NB4 (cell line): ENCODE measurements at regions not wholly inside any gene's neighbourhood (a gene's known extent, or its start where the extent isn't known, plus 50 kb on each side); places are given as distances from the start of the nearest gene placed in this dataset.

ENCODE experiments used
- DNase-seq: peaks from one replicate; pipeline ENCODE4 v3.0.0; 2010; ENCODE audit warnings: low read depth
- H3K4me3 ChIP-seq: one replicate; pipeline ENCODE4 v1.5.1; 2011; ENCODE audit warnings: mild to moderate bottlenecking, low read depth, low read length, moderate library complexity
- CTCF ChIP-seq: IDR thresholded peaks from one replicate; pipeline ENCODE4 v1.5.1; 2012; ENCODE audit warnings: low read depth, low read length
- MAX ChIP-seq: IDR thresholded peaks from 2 replicates; pipeline ENCODE4 v1.6.1; 2011; ENCODE audit warnings: low read depth, low read length
- MYC ChIP-seq: IDR thresholded peaks from 2 replicates; pipeline ENCODE4 v1.6.1; 2011; ENCODE audit warnings: low read depth, low read length
- POLR2A ChIP-seq: IDR thresholded peaks from 2 replicates; pipeline ENCODE4 v1.6.1; 2011; ENCODE audit warnings: mild to moderate bottlenecking; ENCODE audit not compliant: insufficient read length; ENCODE audit errors: extremely low read depth

- DNase-seq, result no peak
- TF ChIP-seq POLR2A, result no peak
- TF ChIP-seq MAX, result no peak
- no peak for TF ChIP-seq MYC
- no peak for TF ChIP-seq CTCF
- no peak overlapping the region for H3K4me3 ChIP-seq
Measured at GRCh38 chr1:60763741-60764140, 318.6 kb upstream of the NFIA start.

GRCh38 chr1:60762911-60763310, 319.4 kb upstream of the NFIA start:
- no peak for TF ChIP-seq CTCF
- TF ChIP-seq POLR2A, result no peak
- no peak for TF ChIP-seq MAX
- no peak for TF ChIP-seq MYC

GRCh38 chr1:60762176-60762575, 320.2 kb upstream of the NFIA start:
- DNase-seq, result no peak
- no peak overlapping the region for H3K4me3 ChIP-seq
- no peak for TF ChIP-seq MAX
- no peak for TF ChIP-seq MYC
- no peak for TF ChIP-seq CTCF
- no peak for TF ChIP-seq POLR2A

More at GRCh38 chr1:60762911-60763310, 319.4 kb upstream of the NFIA start:
- no peak overlapping the region for H3K4me3 ChIP-seq
- no peak for DNase-seq

- H3K4me3 ChIP-seq, result no peak overlapping the region
- no peak for DNase-seq
- no peak for TF ChIP-seq MYC
- no peak for TF ChIP-seq POLR2A
- TF ChIP-seq MAX, result no peak
- no peak for TF ChIP-seq CTCF
Measured at GRCh38 chr1:60759291-60759690, 323.1 kb upstream of the NFIA start.

GRCh38 chr1:60757485-60757884, 324.9 kb upstream of the NFIA start:
- TF ChIP-seq CTCF, result no peak
- TF ChIP-seq MYC, result no peak
- TF ChIP-seq POLR2A, result no peak
- no peak for TF ChIP-seq MAX
- DNase-seq, result no peak
- H3K4me3 ChIP-seq, result no peak overlapping the region
